Left lung (tissue), 4 donors: ENCODE measurements at regions not wholly inside any gene's neighbourhood (a gene's known extent, or its start where the extent isn't known, plus 50 kb on each side); places are given as distances from the start of the nearest gene placed in this dataset.

Experiments used
- ATAC-seq: fragments of 200-7000 bp; cut with Tn5 transposase; one replicate; pipeline ENCODE4 v1.9.1; 2020; ENCODE audit warnings: moderate library complexity
- DNase-seq, 4 donors: peaks; one replicate each; pipeline ENCODE4 v3.0.0-alpha.2; 2013 to 2020
- H3K27ac ChIP-seq, 2 donors: fragments of 200-600 bp; sonication (generic) in 1 of 2; one replicate each; pipeline versions ENCODE4 v1.5.0 to v1.8.0; 2020 to 2021
- H3K27me3 ChIP-seq, 2 donors: fragments of 200-600 bp; sonication (generic) in 1 of 2; one replicate each; pipeline versions ENCODE4 v1.5.0 to v1.8.0; 2020 to 2021
- H3K36me3 ChIP-seq, 2 donors: fragments of 200-600 bp; sonication (generic) in 1 of 2; one replicate each; pipeline versions ENCODE4 v1.5.0 to v1.8.0; 2020 to 2021
- H3K4me1 ChIP-seq, 2 donors: fragments of 200-600 bp; one replicate each; pipeline ENCODE4 v1.8.0; 2021
- H3K4me3 ChIP-seq, 2 donors: fragments of 200-600 bp; sonication (generic) in 1 of 2; one replicate each; pipeline versions ENCODE4 v1.5.0 to v1.8.0; 2020 to 2021; ENCODE audit warnings: mild to moderate bottlenecking in 1 of 2
- H3K9me3 ChIP-seq, 2 donors: fragments of 200-600 bp; sonication (generic) in 1 of 2; one replicate each; pipeline versions ENCODE4 v1.5.0 to v1.8.0; 2020 to 2021
- intact Hi-C, 2 donors: fragments of 100-400 bp; cut with DNase I; formaldehyde crosslinking; loops; one replicate each; pipeline versions ENCODE4 v1.11.2 to v1.14.2; 2022
- TF ChIP-seq, protein P1 (sequence below), 2 donors: fragments of 200-600 bp; sonication (generic) in 1 of 2; IDR thresholded peaks; one replicate each; pipeline versions ENCODE4 v1.5.0 to v1.8.0; 2021; ENCODE audit warnings: antibody characterized with exemption in 2 of 2
- donor health status: DM: no; HTN: yes; CAD: no.
- donor health status: DM: no; HTN: no; CAD: no.

DNA sequence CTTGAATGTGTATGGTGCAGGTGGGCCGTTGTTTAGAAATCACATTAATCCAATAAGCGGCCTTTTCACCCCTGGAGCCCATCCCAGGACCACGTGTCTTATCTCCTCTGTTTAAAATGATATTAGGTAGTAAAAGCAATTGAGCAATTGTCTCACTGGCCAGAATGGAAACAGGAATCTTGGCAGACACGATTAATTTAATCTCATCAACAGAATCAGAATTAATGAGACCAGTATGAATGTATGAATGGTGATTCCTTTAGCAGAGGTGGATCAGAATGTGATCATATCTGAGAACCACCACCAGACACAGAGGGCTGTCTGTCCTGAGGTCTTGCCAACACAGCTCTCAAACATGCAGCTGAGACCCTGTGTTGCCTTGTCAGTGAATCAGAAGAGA is 1591.4 kb downstream of the REEP3 start:
- Histone ChIP-seq H3K4me3 (no peak overlapping the region), H3K4me1 (no peaks in the 10 kb centered on the region), H3K36me3 (no peaks in the 10 kb centered on the region), H3K27me3 (no peaks in the 10 kb centered on the region), H3K27ac (no peak overlapping the region), H3K9me3 (no peaks in the 10 kb centered on the region)
- TF ChIP-seq, protein P1, sequence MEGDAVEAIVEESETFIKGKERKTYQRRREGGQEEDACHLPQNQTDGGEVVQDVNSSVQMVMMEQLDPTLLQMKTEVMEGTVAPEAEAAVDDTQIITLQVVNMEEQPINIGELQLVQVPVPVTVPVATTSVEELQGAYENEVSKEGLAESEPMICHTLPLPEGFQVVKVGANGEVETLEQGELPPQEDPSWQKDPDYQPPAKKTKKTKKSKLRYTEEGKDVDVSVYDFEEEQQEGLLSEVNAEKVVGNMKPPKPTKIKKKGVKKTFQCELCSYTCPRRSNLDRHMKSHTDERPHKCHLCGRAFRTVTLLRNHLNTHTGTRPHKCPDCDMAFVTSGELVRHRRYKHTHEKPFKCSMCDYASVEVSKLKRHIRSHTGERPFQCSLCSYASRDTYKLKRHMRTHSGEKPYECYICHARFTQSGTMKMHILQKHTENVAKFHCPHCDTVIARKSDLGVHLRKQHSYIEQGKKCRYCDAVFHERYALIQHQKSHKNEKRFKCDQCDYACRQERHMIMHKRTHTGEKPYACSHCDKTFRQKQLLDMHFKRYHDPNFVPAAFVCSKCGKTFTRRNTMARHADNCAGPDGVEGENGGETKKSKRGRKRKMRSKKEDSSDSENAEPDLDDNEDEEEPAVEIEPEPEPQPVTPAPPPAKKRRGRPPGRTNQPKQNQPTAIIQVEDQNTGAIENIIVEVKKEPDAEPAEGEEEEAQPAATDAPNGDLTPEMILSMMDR (IDR thresholded peaks at IDR 0.05) = no peak
- DNase-seq (no peak), ATAC-seq (no peak)
- intact Hi-C loops = no loop called here

DNA sequence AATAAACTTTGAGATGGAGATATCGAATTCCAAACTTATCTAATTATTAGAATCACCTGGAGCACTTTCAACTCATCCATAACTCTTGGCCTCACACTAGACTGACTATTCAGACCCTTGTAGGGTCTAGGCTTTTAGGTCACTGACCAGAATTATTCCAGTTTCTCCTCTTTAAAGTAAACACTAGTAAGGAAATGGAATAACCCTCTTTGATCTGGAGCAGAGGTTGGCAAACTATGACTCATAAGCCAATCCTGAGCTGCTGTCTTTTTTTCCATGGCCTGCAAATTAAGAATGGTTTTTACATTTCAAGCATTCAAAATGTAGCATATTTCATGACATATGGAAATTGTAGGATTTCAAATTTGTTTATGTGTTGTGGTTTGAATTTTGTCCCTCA is 1601.9 kb downstream of the REEP3 start:
- Histone ChIP-seq H3K4me3 (no peak overlapping the region), H3K4me1 (no peaks in the 10 kb centered on the region), H3K36me3 (no peaks in the 10 kb centered on the region), H3K9me3 (no peaks in the 10 kb centered on the region), H3K27me3 (no peaks in the 10 kb centered on the region), H3K27ac (no peak overlapping the region)
- ATAC-seq (no peak), DNase-seq (no peak)
- intact Hi-C loops = no loop called here
- TF ChIP-seq, protein P1 (IDR thresholded peaks at IDR 0.05) = no peak

DNA sequence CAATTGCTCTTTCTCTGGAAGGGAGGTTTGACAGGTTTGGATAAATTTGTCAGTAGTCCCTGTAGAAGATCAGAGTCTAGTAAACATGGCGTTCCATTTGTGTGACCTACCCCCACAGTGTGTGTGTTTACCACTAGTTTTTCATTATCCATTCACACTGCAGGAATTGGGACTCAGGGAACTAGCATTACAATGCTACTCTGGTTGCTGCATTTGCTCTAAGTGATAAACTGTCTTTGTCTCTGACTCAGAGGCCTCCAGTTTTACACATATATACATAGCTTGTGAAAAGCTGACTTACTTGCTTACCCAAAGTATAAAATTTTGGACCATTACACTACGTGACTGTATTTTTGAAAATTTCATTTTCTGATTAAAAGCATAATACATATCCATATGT is 1604.0 kb downstream of the REEP3 start:
- H3K27me3 ChIP-seq = no peaks in the 10 kb centered on the region
- H3K9me3 ChIP-seq = no peaks in the 10 kb centered on the region
- TF ChIP-seq, protein P1 (IDR thresholded peaks at IDR 0.05) = no peak
- no peak for ATAC-seq
- H3K36me3 ChIP-seq = no peaks in the 10 kb centered on the region
- no peak overlapping the region for H3K4me3 ChIP-seq
- intact Hi-C loops = no loop called here
- DNase-seq = no peak
- no peaks in the 10 kb centered on the region for H3K4me1 ChIP-seq
- no peak overlapping the region for H3K27ac ChIP-seq

DNA sequence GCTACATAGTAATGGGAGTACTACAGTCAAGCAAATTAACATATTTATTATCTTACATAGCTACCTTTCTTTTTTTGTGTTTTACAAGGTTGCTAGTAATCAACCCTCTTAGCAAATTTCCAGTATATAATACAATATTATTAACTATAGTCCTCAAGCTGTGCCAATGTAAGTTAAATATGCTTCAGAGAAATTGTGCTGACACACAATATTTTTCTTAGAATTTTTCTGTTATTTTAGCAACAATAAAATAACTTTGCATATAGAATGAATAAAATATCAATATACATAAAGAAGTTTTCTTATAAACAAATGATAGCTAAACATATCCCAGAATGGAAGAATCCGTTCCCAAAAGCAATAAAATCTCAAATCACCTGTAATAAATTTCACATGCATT is 1605.1 kb downstream of the REEP3 start:
- H3K4me1 ChIP-seq = no peaks in the 10 kb centered on the region
- intact Hi-C loops = no loop called here
- H3K27ac ChIP-seq = no peak overlapping the region
- H3K4me3 ChIP-seq = no peak overlapping the region
- ATAC-seq (no peak), DNase-seq (no peak)
- H3K36me3 ChIP-seq = no peaks in the 10 kb centered on the region
- H3K27me3 ChIP-seq = no peaks in the 10 kb centered on the region
- H3K9me3 ChIP-seq = no peaks in the 10 kb centered on the region
- TF ChIP-seq, protein P1 (IDR thresholded peaks at IDR 0.05) = no peak

DNA sequence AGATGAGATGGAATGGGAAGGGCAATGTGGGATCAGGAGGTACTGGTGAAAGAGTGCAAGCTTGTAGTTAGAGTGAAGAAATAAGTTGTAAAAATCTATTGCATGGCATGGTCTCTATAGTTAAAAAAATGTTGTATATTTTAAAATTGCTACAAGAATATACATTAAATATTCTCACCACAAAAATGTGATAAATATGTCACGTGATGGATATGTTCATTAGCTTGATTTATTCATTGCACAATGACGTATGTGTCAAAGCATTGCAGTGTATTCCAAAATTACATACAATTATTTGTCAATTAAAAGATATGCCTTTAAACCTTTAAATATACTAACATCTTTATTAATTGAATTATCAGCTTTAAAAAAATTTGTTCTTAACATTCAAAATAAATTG is 1607.1 kb downstream of the REEP3 start:
- no peak for DNase-seq
- Histone ChIP-seq H3K9me3 (no peaks in the 10 kb centered on the region), H3K4me1 (no peaks in the 10 kb centered on the region), H3K27me3 (no peaks in the 10 kb centered on the region), H3K4me3 (no peak overlapping the region), H3K36me3 (no peaks in the 10 kb centered on the region), H3K27ac (no peak overlapping the region)
- ATAC-seq = no peak
- intact Hi-C loops = no loop called here
- TF ChIP-seq, protein P1 (IDR thresholded peaks at IDR 0.05) = no peak
